ENCODE measurements at regions not wholly inside any gene's neighbourhood (a gene's known extent, or its start where the extent isn't known, plus 50 kb on each side); places are given as distances from the start of the nearest gene placed in this dataset.
"Not testable (repeated sequence)": the region's sequence is repeated elsewhere in the genome, so short reads cannot be mapped to it uniquely, and the experiment has no call there.

DNA sequence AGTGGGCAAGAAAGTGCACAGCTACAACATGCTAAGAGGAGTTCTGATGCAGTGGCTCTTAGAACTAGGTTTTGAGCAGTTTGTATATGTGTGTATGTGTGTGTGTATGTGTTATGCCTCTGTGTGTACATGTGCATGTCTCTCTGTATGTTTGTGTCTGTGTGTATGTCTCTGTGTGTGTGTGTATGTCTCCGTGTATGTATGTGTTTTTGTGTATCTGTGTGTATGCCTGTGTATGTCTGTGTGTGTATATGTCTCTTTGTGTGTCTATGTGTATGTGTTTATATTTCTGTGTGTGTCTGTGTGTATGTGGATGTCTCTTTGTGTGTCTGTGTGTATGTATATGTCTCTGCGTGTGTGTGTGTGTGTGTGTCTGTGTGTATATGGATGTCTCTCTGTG, 139.6 kb downstream of the C12orf75 start:
- Histone ChIP-seq H3K4me1 (no peaks in the 10 kb centered on the region), H3K36me3 (no peaks in the 10 kb centered on the region), H3K27me3 (no peaks in the 10 kb centered on the region), H3K9me3 (no peaks in the 10 kb centered on the region), H3K4me3 (no peak overlapping the region), H3K27ac (no peak overlapping the region)
- ATAC-seq: no peak
- WGBS, 2 donors (ENCODE audit: low coverage in 1 of 2): 80 to 94% methylated on average over 2 of the region's 2 CpGs
- TF ChIP-seq POLR2A (IDR thresholded peaks at IDR 0.05): no peak

- no peak for TF ChIP-seq POLR2AphosphoS5 (IDR thresholded peaks at IDR 0.05)
- H3K36me3 ChIP-seq: no peaks in the 10 kb centered on the region
- no peaks in the 10 kb centered on the region for H3K9me3 ChIP-seq
- no peaks in the 10 kb centered on the region for H3K4me1 ChIP-seq
- no peak overlapping the region for H3K27ac ChIP-seq
- 78 to 93% methylated on average over 2 of the region's 2 CpGs for WGBS, 2 donors (ENCODE audit: low coverage in 1 of 2)
- no peak for ATAC-seq
- H3K27me3 ChIP-seq: no peaks in the 10 kb centered on the region
- no peak overlapping the region for H3K4me3 ChIP-seq
Measured at GRCh38 chr12:105470601-105471000, 140.1 kb downstream of the C12orf75 start.

DNA sequence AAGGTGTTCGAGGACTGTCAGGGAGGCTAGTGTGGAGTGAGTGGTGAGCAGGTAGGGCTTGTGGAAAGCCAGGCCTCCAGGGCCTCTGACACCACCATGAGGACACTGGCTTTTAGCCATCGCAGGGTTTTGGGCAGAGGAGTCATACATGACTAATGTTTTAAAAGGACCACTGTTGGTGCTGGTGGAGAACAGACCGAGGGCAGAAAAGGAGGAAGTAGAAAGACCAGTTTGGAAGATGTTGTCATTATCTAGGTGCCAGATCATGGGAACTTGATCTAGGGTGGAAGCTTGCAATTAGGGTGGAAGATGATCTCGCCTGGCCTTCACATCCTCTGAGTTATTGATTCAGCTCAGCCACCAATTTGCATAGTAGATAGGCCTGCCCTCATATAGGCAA, 144.2 kb downstream of the C12orf75 start:
- no peaks in the 10 kb centered on the region for H3K4me1 ChIP-seq
- ATAC-seq: no peak
- no peak overlapping the region for H3K27ac ChIP-seq
- H3K27me3 ChIP-seq: no peaks in the 10 kb centered on the region
- no peaks in the 10 kb centered on the region for H3K9me3 ChIP-seq
- TF ChIP-seq, protein P1, sequence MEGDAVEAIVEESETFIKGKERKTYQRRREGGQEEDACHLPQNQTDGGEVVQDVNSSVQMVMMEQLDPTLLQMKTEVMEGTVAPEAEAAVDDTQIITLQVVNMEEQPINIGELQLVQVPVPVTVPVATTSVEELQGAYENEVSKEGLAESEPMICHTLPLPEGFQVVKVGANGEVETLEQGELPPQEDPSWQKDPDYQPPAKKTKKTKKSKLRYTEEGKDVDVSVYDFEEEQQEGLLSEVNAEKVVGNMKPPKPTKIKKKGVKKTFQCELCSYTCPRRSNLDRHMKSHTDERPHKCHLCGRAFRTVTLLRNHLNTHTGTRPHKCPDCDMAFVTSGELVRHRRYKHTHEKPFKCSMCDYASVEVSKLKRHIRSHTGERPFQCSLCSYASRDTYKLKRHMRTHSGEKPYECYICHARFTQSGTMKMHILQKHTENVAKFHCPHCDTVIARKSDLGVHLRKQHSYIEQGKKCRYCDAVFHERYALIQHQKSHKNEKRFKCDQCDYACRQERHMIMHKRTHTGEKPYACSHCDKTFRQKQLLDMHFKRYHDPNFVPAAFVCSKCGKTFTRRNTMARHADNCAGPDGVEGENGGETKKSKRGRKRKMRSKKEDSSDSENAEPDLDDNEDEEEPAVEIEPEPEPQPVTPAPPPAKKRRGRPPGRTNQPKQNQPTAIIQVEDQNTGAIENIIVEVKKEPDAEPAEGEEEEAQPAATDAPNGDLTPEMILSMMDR (IDR thresholded peaks at IDR 0.05): no peak
- TF ChIP-seq EP300 (IDR thresholded peaks at IDR 0.05): no peak
- TF ChIP-seq POLR2A (IDR thresholded peaks at IDR 0.05): no peak
- no peak for TF ChIP-seq POLR2AphosphoS5 (IDR thresholded peaks at IDR 0.05)
- no peak overlapping the region for H3K4me3 ChIP-seq
- H3K36me3 ChIP-seq: no peaks in the 10 kb centered on the region
- WGBS, 2 donors (ENCODE audit: low coverage in 1 of 2): 79 to 90% methylated on average over 3 to 4 of the region's 4 CpGs

DNA sequence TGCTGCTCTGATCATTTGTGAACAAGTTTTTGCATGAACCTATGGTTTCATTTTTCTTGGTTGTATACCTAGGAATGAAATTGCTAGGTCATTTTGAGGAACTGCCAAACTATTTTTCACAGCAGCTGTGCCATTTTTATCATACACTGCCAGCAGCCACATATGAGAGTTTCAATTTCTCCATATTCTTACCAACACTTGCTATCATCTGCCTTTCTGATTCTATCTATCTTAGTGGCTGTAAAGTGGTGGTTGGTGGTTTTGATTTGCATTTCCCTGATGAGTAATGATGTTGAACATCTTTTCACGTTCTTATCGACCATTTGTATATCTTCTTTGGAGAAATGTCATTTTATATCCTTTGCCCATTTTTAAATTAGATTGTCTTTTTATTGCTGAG, 146.1 kb downstream of the C12orf75 start:
- no peaks in the 10 kb centered on the region for H3K4me1 ChIP-seq
- TF ChIP-seq POLR2AphosphoS5 (IDR thresholded peaks at IDR 0.05) (no peak), POLR2A (IDR thresholded peaks at IDR 0.05) (no peak), EP300 (IDR thresholded peaks at IDR 0.05) (no peak)
- TF ChIP-seq, protein P1 (IDR thresholded peaks at IDR 0.05): no peak
- H3K36me3 ChIP-seq: no peaks in the 10 kb centered on the region
- no peaks in the 10 kb centered on the region for H3K27me3 ChIP-seq
- no peak overlapping the region for H3K27ac ChIP-seq
- 47 to 50% methylated on average over 2 of the region's 2 CpGs for WGBS, 2 donors (ENCODE audit: low coverage in 1 of 2)
- H3K4me3 ChIP-seq: no peak overlapping the region
- no peak for ATAC-seq
- no peaks in the 10 kb centered on the region for H3K9me3 ChIP-seq

DNA sequence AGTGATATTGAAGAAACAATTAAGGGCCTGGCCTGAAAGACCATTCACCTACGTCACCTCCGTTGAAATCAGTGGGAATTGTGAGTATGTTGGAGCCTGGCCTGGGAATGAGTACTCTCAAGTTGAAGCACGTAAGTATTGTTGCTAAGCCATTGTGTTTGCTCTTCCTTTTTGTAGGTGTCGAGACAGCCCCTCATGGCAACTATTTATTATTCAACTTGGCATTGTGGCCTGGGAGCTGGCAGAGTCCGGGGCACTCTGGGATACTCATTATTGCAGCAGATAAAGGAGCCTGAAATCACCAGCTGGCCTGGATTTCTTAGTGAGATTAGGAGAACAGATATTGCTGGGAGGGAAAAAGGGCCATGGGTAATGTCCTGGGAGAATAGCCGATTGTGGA, 147.4 kb downstream of the C12orf75 start:
- WGBS, 2 donors (ENCODE audit: low coverage in 1 of 2): 72 to 88% methylated on average over 1 to 6 of the region's 6 CpGs
- TF ChIP-seq POLR2A (IDR thresholded peaks at IDR 0.05): no peak
- no peak for TF ChIP-seq POLR2AphosphoS5 (IDR thresholded peaks at IDR 0.05)
- TF ChIP-seq, protein P1 (IDR thresholded peaks at IDR 0.05): no peak
- TF ChIP-seq EP300 (IDR thresholded peaks at IDR 0.05): no peak
- peak; percentile 50 for ATAC-seq

GRCh38 chr12:105478788-105479187, 148.3 kb downstream of the C12orf75 start:
- not testable (repeated sequence) for H3K9me3 ChIP-seq, H3K4me3 ChIP-seq, H3K27me3 ChIP-seq, ATAC-seq, H3K27ac ChIP-seq, H3K36me3 ChIP-seq, H3K4me1 ChIP-seq
- WGBS, 2 donors (ENCODE audit: low coverage in 1 of 2): 86 to 90% methylated on average over 2 to 5 of the region's 9 CpGs

More for the DNA sequence above, 147.4 kb downstream of the C12orf75 start:
- no peaks in the 10 kb centered on the region for H3K36me3 ChIP-seq
- H3K27me3 ChIP-seq: no peaks in the 10 kb centered on the region
- H3K4me1 ChIP-seq: no peaks in the 10 kb centered on the region
- no peaks in the 10 kb centered on the region for H3K9me3 ChIP-seq
- no peak overlapping the region for H3K4me3 ChIP-seq
- peak overlapping the region in 1 of 4 donors; percentile 45 for H3K27ac ChIP-seq

- no peaks in the 10 kb centered on the region for H3K9me3 ChIP-seq
- H3K4me1 ChIP-seq: no peaks in the 10 kb centered on the region
- H3K27ac ChIP-seq: no peak overlapping the region
- H3K4me3 ChIP-seq: no peak overlapping the region
- H3K27me3 ChIP-seq: no peaks in the 10 kb centered on the region
- TF ChIP-seq POLR2AphosphoS5 (IDR thresholded peaks at IDR 0.05): no peak
- no peak for TF ChIP-seq POLR2A (IDR thresholded peaks at IDR 0.05)
- TF ChIP-seq EP300 (IDR thresholded peaks at IDR 0.05): no peak
- TF ChIP-seq, protein P1 (IDR thresholded peaks at IDR 0.05): no peak
- 75 to 85% methylated on average over 1 of the region's 1 CpG for WGBS, 2 donors (ENCODE audit: low coverage in 1 of 2)
- ATAC-seq: no peak
- no peaks in the 10 kb centered on the region for H3K36me3 ChIP-seq
Measured at GRCh38 chr12:105479710-105480109, 149.2 kb downstream of the C12orf75 start.
